CD14-positive monocyte (primary cell): ENCODE measurements at regions not wholly inside any gene's neighbourhood (a gene's known extent, or its start where the extent isn't known, plus 50 kb on each side); places are given as distances from the start of the nearest gene placed in this dataset.

Experiments used
- DNase-seq, 3 donors: peaks; one replicate each; pipeline ENCODE4 v3.0.0-alpha.2; 2011 to 2022
- H2AFZ ChIP-seq: 2 replicates; pipeline ENCODE4 v1.6.0; 2012; ENCODE audit warnings: mild to moderate bottlenecking, low read depth, low read length, inconsistent platforms; ENCODE audit not compliant: insufficient read depth, poor library complexity, severe bottlenecking
- H3K27ac ChIP-seq, 2 donors: 1 replicate in 1 of 2; 2 replicates in 1 of 2; pipeline ENCODE4 v1.5.1; 2012 to 2013; ENCODE audit warnings: low read length in 2 of 2, control low read depth in 1 of 2, inconsistent platforms in 1 of 2, low read depth in 1 of 2, mild to moderate bottlenecking in 1 of 2
- H3K27me3 ChIP-seq, 2 donors: one replicate each; pipeline versions ENCODE4 v1.6.0 to v1.6.1; 2011 to 2013; ENCODE audit warnings: low read length in 2 of 2; ENCODE audit not compliant: control insufficient read depth in 2 of 2, insufficient read depth in 2 of 2
- H3K36me3 ChIP-seq, 2 donors: replicated peaks in 1 of 2; 1 replicate in 1 of 2; 2 replicates in 1 of 2; pipeline versions ENCODE4 v1.5.1 to v1.6.1; 2012 to 2013; ENCODE audit warnings: low read length in 2 of 2, control low read depth in 1 of 2, inconsistent platforms in 1 of 2, mild to moderate bottlenecking in 1 of 2; ENCODE audit not compliant: insufficient read depth in 2 of 2, control insufficient read depth in 1 of 2
- H3K4me1 ChIP-seq, 2 donors: 1 replicate in 1 of 2; 2 replicates in 1 of 2; pipeline versions ENCODE4 v1.5.1 to v1.6.1; 2012 to 2013; ENCODE audit warnings: low read length in 2 of 2, control low read depth in 1 of 2, inconsistent platforms in 1 of 2, mild to moderate bottlenecking in 1 of 2, moderate library complexity in 1 of 2; ENCODE audit not compliant: insufficient read depth in 2 of 2, control insufficient read depth in 1 of 2
- H3K4me2 ChIP-seq: replicated peaks from 2 replicates; pipeline ENCODE3; 2012; ENCODE audit warnings: low read length, moderate library complexity, mild to moderate bottlenecking; ENCODE audit not compliant: poor library complexity, severe bottlenecking; ENCODE audit errors: extremely low read depth
- H3K4me3 ChIP-seq, 3 experiments: fragments of 200-600 bp in 1 of 3; sonication (generic) in 1 of 3; replicated peaks in 1 of 3; 1 replicate in 2 of 3; 2 replicates in 1 of 3; pipeline ENCODE4 v1.5.1; 2011 to 2013; ENCODE audit warnings: low read length in 3 of 3, mild to moderate bottlenecking in 3 of 3, control low read depth in 2 of 3, low read depth in 2 of 3, inconsistent platforms in 1 of 3, moderate library complexity in 1 of 3
- H3K79me2 ChIP-seq: 2 replicates; pipeline ENCODE4 v1.6.0; 2012; ENCODE audit warnings: mild to moderate bottlenecking, control low read depth, inconsistent platforms, low read length, moderate library complexity; ENCODE audit not compliant: insufficient read depth
- H3K9ac ChIP-seq: 2 replicates; pipeline ENCODE4 v1.6.0; 2017; ENCODE audit warnings: low read length, mild to moderate bottlenecking; ENCODE audit not compliant: insufficient read depth, poor library complexity, severe bottlenecking
- H3K9me3 ChIP-seq, 2 donors: replicated peaks in 1 of 2; 1 replicate in 1 of 2; 2 replicates in 1 of 2; pipeline versions ENCODE4 v1.5.1 to v1.6.1; 2012 to 2013; ENCODE audit warnings: low read length in 2 of 2, control low read depth in 1 of 2; ENCODE audit not compliant: control insufficient read depth in 1 of 2, insufficient read depth in 1 of 2
- H4K20me1 ChIP-seq: 2 replicates; pipeline ENCODE4 v1.6.0; 2012; ENCODE audit warnings: mild to moderate bottlenecking, low read length, control low read depth, moderate library complexity; ENCODE audit not compliant: insufficient read depth
- H3K27ac Mint-ChIP-seq, 7 donors: one replicate each; pipeline ENCODE4 v1.8.0; 2020; ENCODE audit warnings: mild to moderate bottlenecking in 7 of 7, mixed read lengths in 7 of 7, moderate library complexity in 6 of 7, inconsistent platforms in 2 of 7
- H3K27me3 Mint-ChIP-seq, 3 donors: one replicate each; pipeline ENCODE4 v1.8.0; 2021 to 2022; ENCODE audit warnings: low read depth in 3 of 3, mild to moderate bottlenecking in 3 of 3, mixed read lengths in 3 of 3, moderate library complexity in 3 of 3, inconsistent platforms in 1 of 3
- H3K36me3 Mint-ChIP-seq, 2 donors: one replicate each; pipeline ENCODE4 v1.8.0; 2020; ENCODE audit warnings: mixed read lengths in 2 of 2, inconsistent platforms in 1 of 2, mild to moderate bottlenecking in 1 of 2
- H3K4me1 Mint-ChIP-seq: one replicate; pipeline ENCODE4 v1.8.0; 2020; ENCODE audit warnings: mild to moderate bottlenecking, mixed read lengths
- H3K4me3 Mint-ChIP-seq, 2 donors: one replicate each; pipeline ENCODE4 v1.8.0; 2020; ENCODE audit warnings: mild to moderate bottlenecking in 2 of 2, mixed read lengths in 2 of 2, moderate library complexity in 1 of 2
- H3K9me3 Mint-ChIP-seq, 7 donors: one replicate each; pipeline ENCODE4 v1.8.0; 2020 to 2022; ENCODE audit warnings: mixed read lengths in 7 of 7, mild to moderate bottlenecking in 6 of 7, moderate library complexity in 6 of 7, inconsistent platforms in 2 of 7
- CTCF ChIP-seq: fragments of 200-600 bp; IDR thresholded peaks from one replicate; pipeline ENCODE4 v1.8.0; 2022; ENCODE audit warnings: antibody characterized with exemption, mild to moderate bottlenecking
- WGBS: methylation state at CpG from one replicate; pipeline ENCODE4 v1.1.5; 2013; ENCODE audit warnings: missing lambda C conversion rate; ENCODE audit not compliant: insufficient coverage; 5-methylcytosine and 5-hydroxymethylcytosine counted together
- intact Hi-C, 2 donors: fragments of 100-400 bp; cut with micrococcal nuclease; formaldehyde crosslinking; loops; one replicate each; pipeline versions ENCODE4 v1.15.0 to v1.15.1; 2023

- H2AFZ ChIP-seq = no peak overlapping the region
- intact Hi-C loops = no loop called here
- H3K36me3 Mint-ChIP-seq = no peaks in the 10 kb centered on the region
- H3K27me3 Mint-ChIP-seq = peaks cover 0 to 2% (median 0%) of the 10 kb centered on the region in 3 donors
- H3K4me1 ChIP-seq = no peaks in the 10 kb centered on the region
- H3K27ac Mint-ChIP-seq = no peak overlapping the region
- no peak overlapping the region for H3K4me2 ChIP-seq
- no peak for TF ChIP-seq CTCF
- no peaks in the 10 kb centered on the region for H4K20me1 ChIP-seq
- no peak overlapping the region for H3K9ac ChIP-seq
- no peaks in the 10 kb centered on the region for H3K4me1 Mint-ChIP-seq
- H3K27me3 ChIP-seq = no peaks in the 10 kb centered on the region
- no peak for DNase-seq
- WGBS = no CpG with 5 or more reads among the region's 1 CpG
- no peaks in the 10 kb centered on the region for H3K9me3 Mint-ChIP-seq
- H3K4me3 ChIP-seq = no peak overlapping the region
- H3K36me3 ChIP-seq = no peaks in the 10 kb centered on the region
- no peaks in the 10 kb centered on the region for H3K9me3 ChIP-seq
- H3K79me2 ChIP-seq = no peaks in the 10 kb centered on the region
- no peak overlapping the region for H3K27ac ChIP-seq
- H3K4me3 Mint-ChIP-seq = no peak overlapping the region
These were observed 160.1 kb downstream of the SIM1 start for GRCh38 chr6:100304575-100304974.

GRCh38 chr6:100301731-100302130, 163.0 kb downstream of the SIM1 start:
- Histone ChIP-seq H3K4me3 (no peak overlapping the region), H2AFZ (no peak overlapping the region), H3K4me2 (no peak overlapping the region), H3K36me3 (no peaks in the 10 kb centered on the region), H3K9me3 (no peaks in the 10 kb centered on the region), H4K20me1 (no peaks in the 10 kb centered on the region), H3K27me3 (no peaks in the 10 kb centered on the region), H3K79me2 (no peaks in the 10 kb centered on the region), H3K27ac (no peak overlapping the region), H3K9ac (no peak overlapping the region), H3K4me1 (no peaks in the 10 kb centered on the region)
- TF ChIP-seq CTCF = no peak
- H3K36me3 Mint-ChIP-seq = no peaks in the 10 kb centered on the region
- H3K27ac Mint-ChIP-seq = no peak overlapping the region
- WGBS = no CpG with 5 or more reads among the region's 2 CpGs
- peaks cover 0 to 2% (median 0%) of the 10 kb centered on the region in 7 donors for H3K9me3 Mint-ChIP-seq
- no peak for DNase-seq
- H3K27me3 Mint-ChIP-seq = peaks cover 0 to 5% (median 1%) of the 10 kb centered on the region in 3 donors
- intact Hi-C loops = no loop called here
- H3K4me3 Mint-ChIP-seq = no peak overlapping the region
- H3K4me1 Mint-ChIP-seq = no peaks in the 10 kb centered on the region
